ENCODE measurements at regions not wholly inside any gene's neighbourhood (a gene's known extent, or its start where the extent isn't known, plus 50 kb on each side); places are given as distances from the start of the nearest gene placed in this dataset.
"Not testable (repeated sequence)": the region's sequence is repeated elsewhere in the genome, so short reads cannot be mapped to it uniquely, and the experiment has no call there.

DNA sequence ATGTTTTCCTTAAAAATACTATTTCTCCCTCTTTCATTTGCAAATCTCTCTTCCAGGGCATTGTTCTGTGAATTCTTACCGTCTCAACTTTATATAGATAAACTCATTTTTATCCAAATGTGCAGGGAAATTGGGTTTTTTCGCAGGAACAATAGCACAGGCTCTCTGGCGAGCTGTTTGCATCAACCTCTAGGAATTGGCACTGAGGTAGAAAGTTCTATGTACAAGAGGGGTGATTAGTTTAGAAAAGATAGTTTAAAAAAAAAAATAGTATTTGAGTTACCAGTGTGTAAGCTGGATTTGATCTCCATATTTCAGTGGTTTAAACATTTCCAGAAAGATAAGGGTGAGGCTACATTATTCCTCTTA is 129.7 kb upstream of the BTN3A2 start:
- peak; percentile 23 for DNase-seq (ENCODE audit: low read depth)
- peak overlapping the region; percentile 61 for H3K4me3 ChIP-seq (ENCODE audit: low read depth, low read length)
- TF ChIP-seq CTCF (IDR thresholded peaks at IDR 0.05; ENCODE audit: insufficient read depth, low read depth, low read length), result no peak

- peak overlapping the region; percentile 61 for H3K4me3 ChIP-seq (ENCODE audit: low read depth, low read length)
- DNase-seq (ENCODE audit: low read depth), result not testable (repeated sequence)
Measured at GRCh38 chr6:26239415-26239814, 125.6 kb upstream of the BTN3A2 start.

GRCh38 chr6:26240157-26241032 is 124.6 kb upstream of the BTN3A2 start:
- H3K4me3 ChIP-seq (ENCODE audit: low read depth, low read length), result peak overlapping the region; percentile 61
- no peak for TF ChIP-seq CTCF (IDR thresholded peaks at IDR 0.05; ENCODE audit: insufficient read depth, low read depth, low read length)
- DNase-seq (ENCODE audit: low read depth), result peak; percentile 96

- peak; percentile 88 for DNase-seq (ENCODE audit: low read depth)
- no peak for TF ChIP-seq CTCF (IDR thresholded peaks at IDR 0.05; ENCODE audit: insufficient read depth, low read depth, low read length)
Measured at GRCh38 chr6:26241033-26241895, 123.7 kb upstream of the BTN3A2 start.

DNA sequence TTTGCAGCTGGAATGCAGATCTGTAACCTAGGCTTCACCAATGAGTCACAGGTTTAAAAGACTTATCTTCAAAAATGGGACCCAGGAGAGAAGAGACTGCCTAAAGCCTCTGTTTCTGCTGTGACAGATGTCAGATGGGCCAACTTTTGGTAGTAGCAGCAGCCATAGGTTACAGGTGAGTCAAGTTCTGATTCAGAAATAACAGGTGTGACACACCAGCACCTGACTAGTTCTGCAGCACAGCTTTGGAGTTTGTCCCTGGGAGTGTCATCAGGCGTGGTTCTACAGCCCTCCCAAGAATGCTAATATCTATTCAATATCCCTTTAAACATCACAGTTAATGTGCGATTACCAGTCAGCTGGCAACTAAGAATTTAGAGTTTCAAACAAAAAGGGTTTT is 121.9 kb upstream of the BTN3A2 start:
- DNase-seq (ENCODE audit: low read depth), result no peak
- TF ChIP-seq CTCF (IDR thresholded peaks at IDR 0.05; ENCODE audit: insufficient read depth, low read depth, low read length), result no peak
- no peak overlapping the region for H3K4me3 ChIP-seq (ENCODE audit: low read depth, low read length)

More at GRCh38 chr6:26241033-26241895, 123.7 kb upstream of the BTN3A2 start:
- H3K4me3 ChIP-seq (ENCODE audit: low read depth, low read length), result peak overlapping the region; percentile 61

DNA sequence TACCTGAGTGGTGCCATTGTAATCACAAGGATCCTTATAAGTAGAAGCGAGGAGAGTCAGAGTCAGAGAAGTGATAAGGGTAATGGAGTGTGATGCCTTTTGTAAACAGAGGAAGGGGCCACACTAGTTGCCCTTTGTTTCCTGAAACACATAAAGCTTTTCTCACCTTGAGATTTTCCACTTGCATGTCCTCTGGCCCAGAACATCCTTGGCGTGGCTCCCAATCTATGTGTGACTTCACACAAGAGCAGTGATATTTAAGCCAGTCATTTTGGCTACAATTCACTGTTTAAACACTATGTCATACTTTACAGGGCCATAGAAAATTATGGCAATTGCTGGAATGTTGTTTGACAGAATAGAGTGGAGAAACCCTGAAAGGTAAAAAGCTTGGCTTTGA is 121.2 kb upstream of the BTN3A2 start:
- DNase-seq (ENCODE audit: low read depth), result no peak
- TF ChIP-seq CTCF (IDR thresholded peaks at IDR 0.05; ENCODE audit: insufficient read depth, low read depth, low read length), result no peak
- no peak overlapping the region for H3K4me3 ChIP-seq (ENCODE audit: low read depth, low read length)

DNA sequence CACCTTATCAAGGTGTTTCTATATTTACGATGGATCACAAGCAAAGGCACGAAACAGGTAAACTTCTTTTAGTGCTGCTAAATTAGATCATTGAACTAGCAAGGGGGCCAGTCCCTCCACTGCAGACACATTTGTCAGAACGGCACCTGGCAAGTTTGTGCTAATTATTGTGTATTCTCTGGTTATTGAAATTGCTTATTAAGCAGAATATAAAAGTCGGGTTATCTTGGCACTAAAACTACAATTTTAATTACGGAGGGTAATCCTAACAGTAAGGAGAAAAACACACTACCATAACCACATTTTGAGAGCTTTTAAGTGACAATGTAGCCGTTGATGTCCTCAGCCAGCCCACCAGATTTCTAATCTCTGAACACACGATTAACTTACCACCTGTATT is 118.9 kb upstream of the BTN3A2 start:
- TF ChIP-seq CTCF (IDR thresholded peaks at IDR 0.05; ENCODE audit: insufficient read depth, low read depth, low read length), result no peak
- no peak overlapping the region for H3K4me3 ChIP-seq (ENCODE audit: low read depth, low read length)
- no peak for DNase-seq (ENCODE audit: low read depth)
